ENCODE measurements at regions not wholly inside any gene's neighbourhood (a gene's known extent, or its start where the extent isn't known, plus 50 kb on each side); places are given as distances from the start of the nearest gene placed in this dataset.

DNA sequence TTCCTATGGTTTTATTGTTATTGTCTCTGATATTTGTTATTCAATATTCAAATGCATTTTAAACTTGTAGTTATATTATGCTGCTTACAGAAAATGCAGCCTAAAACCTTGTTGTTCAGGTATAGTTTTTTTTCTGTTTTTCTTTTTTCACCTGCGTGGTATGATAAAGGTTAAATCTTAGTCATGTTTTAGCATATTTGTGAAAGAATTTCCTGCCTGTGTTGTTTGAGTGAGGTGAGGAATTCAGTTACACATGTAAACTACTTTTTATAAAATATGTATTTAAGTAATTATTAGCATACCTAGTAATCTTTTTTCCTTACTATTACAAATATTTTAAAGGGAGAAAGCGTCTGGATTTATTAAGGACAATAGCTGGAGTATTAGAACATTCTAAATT, 90.0 kb upstream of the NAALADL2 start:
- Histone ChIP-seq H3K27me3 (no peaks in the 10 kb centered on the region), H3K9me3 (no peaks in the 10 kb centered on the region), H3K4me1 (no peaks in the 10 kb centered on the region), H3K27ac (no peak overlapping the region), H3K4me3 (no peak overlapping the region), H3K36me3 (no peaks in the 10 kb centered on the region)
- intact Hi-C loops (cut with DNase I; ENCODE audit: low total_unique reads), result no loop called here
- no peak for TF ChIP-seq POLR2A (IDR thresholded peaks at IDR 0.05)
- TF ChIP-seq, protein P1, sequence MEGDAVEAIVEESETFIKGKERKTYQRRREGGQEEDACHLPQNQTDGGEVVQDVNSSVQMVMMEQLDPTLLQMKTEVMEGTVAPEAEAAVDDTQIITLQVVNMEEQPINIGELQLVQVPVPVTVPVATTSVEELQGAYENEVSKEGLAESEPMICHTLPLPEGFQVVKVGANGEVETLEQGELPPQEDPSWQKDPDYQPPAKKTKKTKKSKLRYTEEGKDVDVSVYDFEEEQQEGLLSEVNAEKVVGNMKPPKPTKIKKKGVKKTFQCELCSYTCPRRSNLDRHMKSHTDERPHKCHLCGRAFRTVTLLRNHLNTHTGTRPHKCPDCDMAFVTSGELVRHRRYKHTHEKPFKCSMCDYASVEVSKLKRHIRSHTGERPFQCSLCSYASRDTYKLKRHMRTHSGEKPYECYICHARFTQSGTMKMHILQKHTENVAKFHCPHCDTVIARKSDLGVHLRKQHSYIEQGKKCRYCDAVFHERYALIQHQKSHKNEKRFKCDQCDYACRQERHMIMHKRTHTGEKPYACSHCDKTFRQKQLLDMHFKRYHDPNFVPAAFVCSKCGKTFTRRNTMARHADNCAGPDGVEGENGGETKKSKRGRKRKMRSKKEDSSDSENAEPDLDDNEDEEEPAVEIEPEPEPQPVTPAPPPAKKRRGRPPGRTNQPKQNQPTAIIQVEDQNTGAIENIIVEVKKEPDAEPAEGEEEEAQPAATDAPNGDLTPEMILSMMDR (IDR thresholded peaks at IDR 0.05), result no peak
- DNase-seq, result no peak

DNA sequence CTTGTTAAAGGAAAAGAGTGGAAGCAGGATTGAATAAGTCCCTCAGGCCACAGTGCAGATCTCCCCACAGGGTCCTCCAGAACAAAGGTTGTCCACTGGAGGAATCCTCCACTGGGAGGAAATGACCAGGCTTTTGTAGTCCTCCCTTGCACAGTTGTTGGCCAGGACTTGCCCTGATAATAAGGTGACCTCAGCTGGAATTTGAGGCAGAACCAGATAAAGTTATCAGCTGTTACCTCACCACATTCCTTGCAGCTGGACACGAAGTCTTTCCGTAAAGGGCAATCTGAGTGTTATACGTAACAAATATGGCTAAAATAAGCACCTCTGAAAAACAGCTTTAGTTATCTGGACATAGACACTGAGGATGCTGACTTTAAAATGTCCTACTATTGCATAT, 83.5 kb upstream of the NAALADL2 start:
- TF ChIP-seq, protein P1 (IDR thresholded peaks at IDR 0.05), result no peak
- intact Hi-C loops (cut with DNase I; ENCODE audit: low total_unique reads), result no loop called here
- DNase-seq, result no peak
- H3K27ac ChIP-seq, result no peak overlapping the region
- no peaks in the 10 kb centered on the region for H3K4me1 ChIP-seq
- no peaks in the 10 kb centered on the region for H3K36me3 ChIP-seq
- H3K4me3 ChIP-seq, result no peak overlapping the region
- no peaks in the 10 kb centered on the region for H3K27me3 ChIP-seq
- H3K9me3 ChIP-seq, result peaks cover 0 to 4% of the 10 kb centered on the region in 2 donors

DNA sequence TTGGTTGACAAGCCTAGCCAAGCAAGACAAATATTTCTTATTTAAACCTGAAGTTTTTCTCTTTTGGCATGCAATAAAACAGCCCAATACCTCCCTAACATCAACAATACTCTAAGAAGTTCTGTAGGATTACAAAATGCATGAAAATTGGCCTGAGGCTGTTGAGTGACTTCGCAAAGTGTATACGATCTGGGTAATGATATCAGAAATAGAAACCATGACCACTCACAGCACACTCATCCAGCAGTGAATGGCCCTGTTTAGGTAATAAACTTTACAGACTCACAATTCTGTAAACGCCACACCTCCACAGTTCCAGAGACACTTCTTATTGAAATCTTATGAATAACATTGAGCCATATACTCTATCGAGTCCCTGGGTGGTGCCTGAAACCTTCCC, 83.0 kb upstream of the NAALADL2 start:
- Histone ChIP-seq H3K27me3 (no peaks in the 10 kb centered on the region), H3K36me3 (no peaks in the 10 kb centered on the region), H3K4me1 (no peaks in the 10 kb centered on the region), H3K9me3 (peaks cover 0 to 4% of the 10 kb centered on the region in 2 donors), H3K4me3 (no peak overlapping the region), H3K27ac (no peak overlapping the region)
- intact Hi-C loops (cut with DNase I; ENCODE audit: low total_unique reads), result no loop called here
- no peak for TF ChIP-seq POLR2A (IDR thresholded peaks at IDR 0.05)
- TF ChIP-seq, protein P1 (IDR thresholded peaks at IDR 0.05), result no peak
- no peak for DNase-seq

DNA sequence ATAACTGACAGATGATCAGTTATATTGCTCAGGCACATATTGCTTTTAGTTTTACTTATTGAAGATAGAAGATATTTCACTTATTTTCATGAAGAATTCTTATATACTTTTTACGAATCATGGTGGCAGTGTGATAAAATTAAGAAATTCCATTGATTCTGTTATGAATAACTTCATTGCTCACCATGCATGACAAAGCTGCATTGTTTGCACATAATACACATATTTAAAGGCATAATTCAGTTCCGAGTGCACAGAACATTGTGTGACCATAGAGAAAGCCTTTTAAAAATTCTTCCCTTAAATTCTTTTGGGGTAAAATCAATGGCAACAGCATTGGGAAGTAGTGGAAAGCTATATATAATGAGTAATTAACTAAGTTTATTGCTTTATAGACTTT, 82.5 kb upstream of the NAALADL2 start:
- TF ChIP-seq POLR2A (IDR thresholded peaks at IDR 0.05), result no peak
- TF ChIP-seq, protein P1 (IDR thresholded peaks at IDR 0.05), result no peak
- intact Hi-C loops (cut with DNase I; ENCODE audit: low total_unique reads), result no loop called here
- peaks cover 0 to 4% of the 10 kb centered on the region in 2 donors for H3K9me3 ChIP-seq
- H3K4me3 ChIP-seq, result no peak overlapping the region
- no peak overlapping the region for H3K27ac ChIP-seq
- no peaks in the 10 kb centered on the region for H3K4me1 ChIP-seq
- DNase-seq, result no peak
- H3K36me3 ChIP-seq, result no peaks in the 10 kb centered on the region
- H3K27me3 ChIP-seq, result no peaks in the 10 kb centered on the region

DNA sequence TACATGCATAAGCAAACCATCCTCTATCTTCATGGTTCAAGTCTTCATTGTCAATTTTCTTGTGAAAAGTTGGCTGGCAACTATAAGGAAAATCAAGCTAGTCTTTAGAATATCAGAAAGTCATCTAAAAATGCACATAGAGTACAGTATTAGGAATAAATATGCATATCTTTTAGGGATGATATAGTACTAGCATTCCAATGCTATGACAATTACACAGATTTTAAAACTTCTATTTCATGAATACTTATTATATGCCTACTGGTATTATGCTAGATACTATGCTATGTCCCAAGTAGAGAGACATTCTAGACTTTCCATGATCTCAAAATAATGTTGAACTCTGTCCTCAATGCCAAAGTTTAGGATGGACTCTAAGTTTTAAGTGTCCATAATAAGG, 81.3 kb upstream of the NAALADL2 start:
- Histone ChIP-seq H3K9me3 (peaks cover 0 to 4% of the 10 kb centered on the region in 2 donors), H3K27me3 (no peaks in the 10 kb centered on the region), H3K27ac (no peak overlapping the region), H3K4me1 (no peaks in the 10 kb centered on the region), H3K4me3 (no peak overlapping the region), H3K36me3 (no peaks in the 10 kb centered on the region)
- intact Hi-C loops (cut with DNase I; ENCODE audit: low total_unique reads), result no loop called here
- DNase-seq, result no peak
- TF ChIP-seq, protein P1 (IDR thresholded peaks at IDR 0.05), result no peak
- no peak for TF ChIP-seq POLR2A (IDR thresholded peaks at IDR 0.05)
